ENCODE measurements at regions not wholly inside any gene's neighbourhood (a gene's known extent, or its start where the extent isn't known, plus 50 kb on each side); places are given as distances from the start of the nearest gene placed in this dataset.

DNA sequence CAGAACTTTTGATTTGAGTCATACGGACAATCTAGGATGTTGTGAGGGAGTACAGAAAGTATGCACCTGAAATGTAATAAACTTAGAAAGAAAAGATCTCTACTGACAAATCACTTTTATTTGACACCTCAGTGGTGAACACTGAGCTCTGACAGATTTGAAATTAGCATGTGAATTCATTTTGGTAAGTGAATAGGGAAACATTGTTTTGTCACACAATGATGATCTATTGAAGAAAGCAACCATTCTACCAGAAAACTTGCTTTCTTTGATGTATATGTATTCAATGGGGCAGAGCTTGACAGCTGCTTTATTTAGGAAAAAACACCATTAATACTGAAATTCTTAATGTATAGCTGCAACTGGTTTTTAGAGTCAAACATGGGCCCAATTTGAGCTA is 500.5 kb downstream of the CCDC85A start:
- Histone ChIP-seq H3F3A (ENCODE audit: insufficient read depth, low read length) (no peaks in the 10 kb centered on the region), H3K9ac (ENCODE audit: low read length) (no peak overlapping the region), H3K36me3 (replicated peaks; ENCODE audit: insufficient read depth, low read length) (no peaks in the 10 kb centered on the region), H3K4me2 (ENCODE audit: low read depth, low read length) (no peak overlapping the region), H3K9me3 (replicated peaks; ENCODE audit: insufficient read depth, low read length) (no peaks in the 10 kb centered on the region), H2AFZ (ENCODE audit: low read length) (no peak overlapping the region), H3K27ac (ENCODE audit: low read length) (no peak overlapping the region), H3K4me3 (ENCODE audit: low read length) (no peak overlapping the region), H3K79me2 (ENCODE audit: low read length) (no peaks in the 10 kb centered on the region), H3K9me2 (replicated peaks; ENCODE audit: insufficient read depth, low read length) (no peaks in the 10 kb centered on the region), H4K20me1 (ENCODE audit: insufficient read depth, low read length) (no peaks in the 10 kb centered on the region), H3K27me3 (replicated peaks; ENCODE audit: insufficient read depth, low read length) (no peaks in the 10 kb centered on the region), H3K4me1 (ENCODE audit: low read length) (no peaks in the 10 kb centered on the region)
- TF ChIP-seq EZH2 (optimal IDR thresholded peaks at IDR 0.05; ENCODE audit: low read depth, low read length), result no peak
- no peak for TF ChIP-seq EZH2phosphoT487 (IDR thresholded peaks at IDR 0.05; ENCODE audit: low read length)
- TF ChIP-seq, protein P1, sequence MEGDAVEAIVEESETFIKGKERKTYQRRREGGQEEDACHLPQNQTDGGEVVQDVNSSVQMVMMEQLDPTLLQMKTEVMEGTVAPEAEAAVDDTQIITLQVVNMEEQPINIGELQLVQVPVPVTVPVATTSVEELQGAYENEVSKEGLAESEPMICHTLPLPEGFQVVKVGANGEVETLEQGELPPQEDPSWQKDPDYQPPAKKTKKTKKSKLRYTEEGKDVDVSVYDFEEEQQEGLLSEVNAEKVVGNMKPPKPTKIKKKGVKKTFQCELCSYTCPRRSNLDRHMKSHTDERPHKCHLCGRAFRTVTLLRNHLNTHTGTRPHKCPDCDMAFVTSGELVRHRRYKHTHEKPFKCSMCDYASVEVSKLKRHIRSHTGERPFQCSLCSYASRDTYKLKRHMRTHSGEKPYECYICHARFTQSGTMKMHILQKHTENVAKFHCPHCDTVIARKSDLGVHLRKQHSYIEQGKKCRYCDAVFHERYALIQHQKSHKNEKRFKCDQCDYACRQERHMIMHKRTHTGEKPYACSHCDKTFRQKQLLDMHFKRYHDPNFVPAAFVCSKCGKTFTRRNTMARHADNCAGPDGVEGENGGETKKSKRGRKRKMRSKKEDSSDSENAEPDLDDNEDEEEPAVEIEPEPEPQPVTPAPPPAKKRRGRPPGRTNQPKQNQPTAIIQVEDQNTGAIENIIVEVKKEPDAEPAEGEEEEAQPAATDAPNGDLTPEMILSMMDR (IDR thresholded peaks at IDR 0.05; ENCODE audit: low read length), result no peak
- DNase-seq, result no peak

DNA sequence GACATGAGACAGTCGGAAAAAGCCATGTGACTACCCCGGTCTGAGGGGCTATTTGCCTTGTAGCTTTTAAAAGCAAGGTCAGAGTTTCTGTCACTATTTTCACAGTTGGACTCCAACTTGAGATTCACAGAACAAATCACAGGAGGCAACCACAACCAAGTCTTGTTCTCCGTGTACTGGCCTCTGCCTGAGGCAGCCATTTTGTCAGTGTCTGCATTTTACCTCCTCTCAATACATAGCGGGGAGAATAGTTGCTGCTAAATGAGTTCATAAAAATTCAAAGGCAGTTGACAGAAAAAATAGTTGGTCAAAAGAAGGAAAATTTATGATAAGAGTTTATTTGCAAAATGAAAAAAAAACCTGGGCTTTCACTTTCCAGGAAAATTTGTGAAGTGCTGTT is 501.4 kb downstream of the CCDC85A start:
- Histone ChIP-seq H4K20me1 (ENCODE audit: insufficient read depth, low read length) (no peaks in the 10 kb centered on the region), H3K9ac (ENCODE audit: low read length) (no peak overlapping the region), H2AFZ (ENCODE audit: low read length) (no peak overlapping the region), H3F3A (ENCODE audit: insufficient read depth, low read length) (no peaks in the 10 kb centered on the region), H3K27me3 (replicated peaks; ENCODE audit: insufficient read depth, low read length) (no peaks in the 10 kb centered on the region), H3K27ac (ENCODE audit: low read length) (no peak overlapping the region), H3K79me2 (ENCODE audit: low read length) (no peaks in the 10 kb centered on the region), H3K9me2 (replicated peaks; ENCODE audit: insufficient read depth, low read length) (no peaks in the 10 kb centered on the region), H3K4me1 (ENCODE audit: low read length) (no peaks in the 10 kb centered on the region), H3K9me3 (replicated peaks; ENCODE audit: insufficient read depth, low read length) (no peaks in the 10 kb centered on the region), H3K4me3 (ENCODE audit: low read length) (no peak overlapping the region), H3K36me3 (replicated peaks; ENCODE audit: insufficient read depth, low read length) (no peaks in the 10 kb centered on the region), H3K4me2 (ENCODE audit: low read depth, low read length) (no peak overlapping the region)
- TF ChIP-seq EZH2phosphoT487 (IDR thresholded peaks at IDR 0.05; ENCODE audit: low read length), result no peak
- TF ChIP-seq, protein P1 (IDR thresholded peaks at IDR 0.05; ENCODE audit: low read length), result no peak
- no peak for TF ChIP-seq EZH2 (optimal IDR thresholded peaks at IDR 0.05; ENCODE audit: low read depth, low read length)
- DNase-seq, result no peak

DNA sequence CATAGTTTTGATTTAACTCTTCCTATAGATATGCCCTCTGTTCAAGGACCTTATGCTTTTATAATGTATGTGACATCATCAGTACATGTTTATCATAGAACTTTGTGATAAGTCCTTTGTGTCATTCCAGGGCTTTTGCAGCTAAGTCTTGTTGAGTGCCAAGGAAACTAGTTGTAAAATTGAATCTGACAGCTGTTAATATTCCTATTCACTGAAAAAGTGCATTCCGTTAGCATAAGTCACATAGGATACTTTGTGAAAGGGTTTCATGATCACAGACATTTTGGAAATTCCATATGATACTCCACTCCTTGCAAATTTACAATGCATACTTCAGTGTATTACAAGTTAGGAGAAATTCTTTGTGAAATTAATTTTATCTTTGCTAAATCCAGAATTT is 503.4 kb downstream of the CCDC85A start:
- H3K79me2 ChIP-seq (ENCODE audit: low read length), result no peaks in the 10 kb centered on the region
- no peaks in the 10 kb centered on the region for H3K4me1 ChIP-seq (ENCODE audit: low read length)
- no peak overlapping the region for H2AFZ ChIP-seq (ENCODE audit: low read length)

More for the DNA sequence above, 503.4 kb downstream of the CCDC85A start:
- no peak overlapping the region for H3K9ac ChIP-seq (ENCODE audit: low read length)
- H3K36me3 ChIP-seq (replicated peaks; ENCODE audit: insufficient read depth, low read length), result no peaks in the 10 kb centered on the region
- no peak overlapping the region for H3K27ac ChIP-seq (ENCODE audit: low read length)
- no peak overlapping the region for H3K4me2 ChIP-seq (ENCODE audit: low read depth, low read length)
- H3K9me2 ChIP-seq (replicated peaks; ENCODE audit: insufficient read depth, low read length), result no peaks in the 10 kb centered on the region
- H3K27me3 ChIP-seq (replicated peaks; ENCODE audit: insufficient read depth, low read length), result no peaks in the 10 kb centered on the region
- H3F3A ChIP-seq (ENCODE audit: insufficient read depth, low read length), result no peaks in the 10 kb centered on the region
- H3K4me3 ChIP-seq (ENCODE audit: low read length), result no peak overlapping the region
- TF ChIP-seq, protein P1 (IDR thresholded peaks at IDR 0.05; ENCODE audit: low read length), result no peak
- TF ChIP-seq EZH2 (optimal IDR thresholded peaks at IDR 0.05; ENCODE audit: low read depth, low read length) (no peak), EZH2phosphoT487 (IDR thresholded peaks at IDR 0.05; ENCODE audit: low read length) (no peak)
- H3K9me3 ChIP-seq (replicated peaks; ENCODE audit: insufficient read depth, low read length), result no peaks in the 10 kb centered on the region
- no peaks in the 10 kb centered on the region for H4K20me1 ChIP-seq (ENCODE audit: insufficient read depth, low read length)
- DNase-seq, result no peak
